NCI-H2171 (cell line): ENCODE measurements at regions not wholly inside any gene's neighbourhood (a gene's known extent, or its start where the extent isn't known, plus 50 kb on each side); places are given as distances from the start of the nearest gene placed in this dataset.
"Not testable (repeated sequence)": the region's sequence is repeated elsewhere in the genome, so short reads cannot be mapped to it uniquely, and the experiment has no call there.

ENCODE experiments used
- DNase-seq: peaks from one replicate; lab custom pipeline; 2025; lab: John Stamatoyannopoulos, UW

DNA sequence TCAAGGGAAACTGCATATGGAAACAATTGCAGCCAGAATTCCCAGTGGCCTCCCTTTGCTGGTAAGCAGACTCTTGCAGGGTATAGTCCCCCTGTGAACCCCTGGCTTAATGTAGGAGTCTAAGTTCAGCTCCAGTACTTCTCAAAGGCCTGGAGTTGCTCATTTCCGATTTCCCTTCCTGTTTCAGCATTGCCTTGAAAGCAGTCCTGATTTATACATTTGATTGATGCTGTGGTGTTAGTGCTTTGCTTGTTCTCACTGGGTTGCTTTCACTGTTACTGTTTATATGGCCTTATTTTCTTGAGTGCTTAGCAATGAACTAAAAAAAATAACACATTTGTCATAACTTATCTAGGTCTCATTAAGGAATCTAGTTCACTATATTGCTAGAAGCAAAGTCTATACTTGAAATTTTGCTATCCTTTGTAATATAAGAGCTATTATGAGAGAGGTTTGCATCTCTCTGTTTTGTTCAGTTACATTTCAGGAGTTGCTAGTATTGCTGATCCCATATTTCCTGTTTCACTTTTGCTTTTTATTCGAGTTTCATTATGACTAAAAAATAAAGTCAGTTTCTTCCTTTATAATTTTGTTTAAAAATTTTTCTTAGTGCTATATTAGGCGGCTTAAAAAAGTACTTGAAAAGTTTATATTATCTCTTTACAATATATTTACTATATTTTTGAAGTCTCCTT, 122.4 kb upstream of the NMUR2 start:
- DNase-seq = no peak

DNA sequence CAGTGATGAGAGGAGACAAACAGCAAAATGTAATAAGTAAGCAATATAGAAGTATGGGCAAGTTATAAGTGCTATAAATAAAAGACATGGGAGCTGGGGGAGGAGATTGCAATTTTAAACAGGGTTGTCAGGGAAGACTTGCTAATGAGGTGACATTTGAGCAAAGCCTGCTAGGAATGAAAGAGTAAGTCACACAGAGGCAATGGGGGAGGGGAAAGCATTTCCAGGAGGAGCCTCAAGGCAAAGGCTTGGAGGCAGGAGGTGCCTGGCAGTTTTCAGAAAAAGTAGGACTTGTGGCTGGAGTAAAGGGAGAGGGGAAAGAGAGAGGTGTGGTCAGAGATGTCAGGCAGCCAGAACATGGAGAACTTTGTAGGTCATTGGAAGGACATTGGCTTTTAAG, 124.4 kb upstream of the NMUR2 start:
- no peak for DNase-seq

DNA sequence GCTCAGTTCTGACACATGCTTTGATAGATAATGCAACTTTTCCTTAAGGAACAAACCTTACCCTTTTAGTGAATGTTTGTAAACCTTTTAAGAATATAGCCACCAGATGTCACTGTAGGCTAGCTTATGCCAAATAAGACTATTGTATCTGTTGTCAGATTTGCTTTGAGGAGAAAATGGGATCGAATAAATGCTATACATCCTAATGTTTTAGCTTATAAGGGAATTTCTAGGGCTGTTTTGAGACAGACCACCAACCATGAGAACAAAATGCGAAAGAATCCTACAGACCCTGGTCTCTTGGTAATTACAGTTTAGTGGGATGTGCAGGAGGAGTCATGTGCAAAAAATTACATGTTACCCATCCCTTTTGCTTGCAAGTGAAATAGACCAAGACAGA, 127.6 kb upstream of the NMUR2 start:
- DNase-seq = peak; percentile 34

DNA sequence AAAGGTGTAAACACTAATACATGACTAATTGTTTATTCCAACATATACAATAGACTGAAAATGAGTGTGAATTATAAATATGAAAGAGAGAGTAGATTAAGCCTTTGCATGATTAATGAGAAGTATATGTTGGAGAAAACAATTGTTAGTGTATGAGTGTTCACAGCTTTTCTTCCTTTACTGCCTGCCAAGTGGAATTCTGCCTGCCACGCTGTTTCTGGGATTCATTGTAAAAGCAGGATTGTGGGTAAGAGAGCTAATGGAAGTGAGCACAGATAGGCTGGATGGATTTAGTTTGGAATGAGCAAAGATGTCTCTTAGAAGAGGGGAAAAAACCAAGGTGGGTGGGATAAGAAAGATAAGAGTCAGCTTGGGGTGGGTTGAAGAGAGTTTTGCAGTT, 129.6 kb upstream of the NMUR2 start:
- DNase-seq = no peak

DNA sequence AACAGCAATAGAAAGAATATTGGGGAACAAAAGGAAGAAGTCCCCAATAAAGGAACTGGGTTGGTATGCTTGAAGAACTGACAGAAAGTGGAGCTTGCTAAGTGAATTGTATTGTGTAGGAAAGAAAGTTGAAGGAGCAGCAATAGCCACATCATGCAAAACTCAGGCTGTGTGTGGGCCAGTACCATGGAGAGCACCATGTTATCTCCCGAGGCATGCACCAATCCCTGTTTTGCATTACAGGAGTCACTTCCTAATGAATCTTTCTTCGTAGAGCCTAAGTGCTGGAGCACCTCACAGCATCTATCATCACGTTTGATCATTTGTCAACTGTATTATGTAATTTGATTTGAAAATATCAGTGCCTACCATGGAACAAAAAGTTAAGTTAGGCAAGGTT, 137.7 kb upstream of the NMUR2 start:
- no peak for DNase-seq

DNA sequence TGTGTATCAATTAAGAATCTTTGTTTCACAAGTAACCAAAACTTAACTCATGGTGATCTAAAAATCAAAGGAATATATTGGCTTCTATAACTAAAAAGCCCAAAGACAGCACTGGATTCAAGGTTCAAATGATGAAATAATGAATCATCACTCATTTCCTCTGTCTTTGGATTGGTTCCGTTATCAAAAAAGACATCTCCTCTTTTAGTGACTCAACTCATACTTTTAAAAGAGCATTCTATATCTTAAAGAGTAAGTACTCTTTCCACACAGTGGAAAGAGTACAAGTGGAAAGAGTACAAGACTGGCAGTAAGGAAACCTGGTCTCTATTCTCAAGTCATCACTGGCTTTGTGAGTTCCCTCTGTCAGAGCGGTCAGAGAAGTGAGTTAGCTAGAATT, 141.4 kb upstream of the NMUR2 start:
- no peak for DNase-seq

DNA sequence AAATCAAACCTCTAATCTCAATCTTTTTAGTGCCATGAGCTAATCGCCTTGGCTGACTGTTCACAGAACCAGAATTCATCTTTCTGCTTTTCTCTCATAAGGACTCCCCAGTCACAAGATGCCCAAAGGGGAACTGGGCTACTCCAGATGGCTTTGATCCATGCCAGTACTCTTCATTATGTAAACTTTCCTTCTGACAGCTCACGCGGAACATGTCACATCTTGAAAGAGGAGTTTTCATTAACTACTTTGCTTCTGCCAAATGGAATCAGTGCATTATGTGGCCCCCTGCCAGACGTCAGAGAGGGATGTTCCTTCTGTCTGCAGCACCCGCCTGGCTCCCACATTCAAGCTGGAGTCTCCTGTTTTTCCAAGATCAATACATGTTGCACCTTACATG, 142.1 kb upstream of the NMUR2 start:
- peak; percentile 45 for DNase-seq

DNA sequence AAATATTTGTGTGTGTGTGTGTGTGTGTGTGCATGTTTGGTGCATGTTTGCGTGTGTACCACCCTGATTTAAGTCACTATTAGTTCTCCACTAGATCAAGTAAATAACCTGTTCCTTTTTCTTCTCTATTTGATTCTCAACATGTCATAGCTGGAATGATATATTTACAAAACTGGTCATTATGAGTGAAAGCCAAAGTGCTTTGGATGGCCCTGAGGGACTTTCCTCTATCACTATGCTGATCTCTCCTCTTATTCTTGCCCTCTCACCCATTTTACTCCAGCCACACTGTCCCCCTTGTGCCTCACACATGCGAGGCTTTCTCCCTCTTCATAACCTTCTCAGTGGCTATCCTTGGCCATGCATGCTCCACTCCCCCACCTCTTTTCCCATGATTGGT, 144.6 kb upstream of the NMUR2 start:
- no peak for DNase-seq

DNA sequence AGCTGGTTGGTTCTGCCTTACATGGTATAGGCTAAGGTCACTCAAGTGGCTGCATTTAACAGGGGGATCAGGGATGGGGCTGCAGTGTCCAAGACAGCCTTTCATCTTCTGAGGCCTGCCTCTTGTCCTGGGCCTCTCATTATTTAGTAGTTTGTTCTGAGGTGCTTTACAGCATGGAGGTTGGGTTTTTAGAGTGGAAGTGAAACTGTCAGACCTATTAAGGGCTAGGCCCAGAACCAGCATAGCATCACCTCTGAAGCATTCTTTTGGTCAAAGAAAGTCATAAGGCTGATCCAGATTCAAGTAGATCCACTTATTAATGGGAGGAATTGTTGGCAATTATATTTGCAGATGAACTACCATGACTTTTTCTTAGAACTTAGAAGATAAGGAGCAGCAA, 146.0 kb upstream of the NMUR2 start:
- DNase-seq = no peak

DNA sequence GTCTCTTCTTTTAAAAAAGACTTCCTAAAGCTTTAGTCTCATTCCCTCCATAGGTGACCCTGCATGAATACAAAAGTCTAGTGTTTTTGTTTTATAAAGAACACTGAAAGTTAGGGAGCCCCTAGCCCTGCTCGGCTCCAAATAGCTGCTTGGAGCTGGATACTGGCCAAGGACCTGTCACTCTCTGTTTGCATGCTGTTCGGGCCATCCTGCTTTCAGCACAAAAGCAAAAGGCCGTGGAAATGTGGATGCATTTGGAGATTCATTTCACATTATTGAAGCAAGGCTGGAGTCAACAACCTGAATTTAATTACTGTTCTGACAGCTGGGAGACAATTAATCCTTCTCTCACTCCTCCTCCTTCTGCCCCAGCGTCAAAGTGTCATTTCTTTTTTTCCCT, 151.7 kb upstream of the NMUR2 start:
- peak; percentile 67 for DNase-seq

DNA sequence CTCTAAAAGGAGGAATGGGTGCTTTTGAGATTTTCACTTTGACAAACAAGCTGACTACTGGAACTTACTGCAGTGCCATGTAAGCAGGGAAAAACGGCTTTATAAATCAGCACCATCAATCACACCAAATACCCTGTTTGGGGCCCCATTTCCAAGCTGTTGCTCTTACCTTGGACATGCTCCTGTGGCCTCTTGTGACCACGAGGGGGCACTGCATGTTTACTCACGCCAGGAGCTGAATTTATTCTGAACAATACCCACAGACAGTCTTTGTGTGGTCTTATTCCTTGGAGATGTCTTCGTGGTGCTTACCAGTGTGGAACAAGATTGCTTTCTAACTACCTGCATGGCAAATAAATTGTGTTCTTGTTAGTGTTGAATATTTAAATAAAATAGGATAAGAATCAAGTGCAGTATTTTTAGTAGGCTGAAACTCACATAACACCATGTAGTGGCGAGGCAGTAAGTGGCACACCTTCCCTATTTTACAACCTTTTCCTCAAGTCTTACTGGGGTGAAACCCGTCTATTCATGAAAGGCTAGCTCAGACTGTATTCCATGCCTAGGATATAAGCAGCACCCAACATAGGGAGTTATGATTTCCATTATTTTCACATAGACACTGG, 155.5 kb upstream of the NMUR2 start:
- no peak for DNase-seq

DNA sequence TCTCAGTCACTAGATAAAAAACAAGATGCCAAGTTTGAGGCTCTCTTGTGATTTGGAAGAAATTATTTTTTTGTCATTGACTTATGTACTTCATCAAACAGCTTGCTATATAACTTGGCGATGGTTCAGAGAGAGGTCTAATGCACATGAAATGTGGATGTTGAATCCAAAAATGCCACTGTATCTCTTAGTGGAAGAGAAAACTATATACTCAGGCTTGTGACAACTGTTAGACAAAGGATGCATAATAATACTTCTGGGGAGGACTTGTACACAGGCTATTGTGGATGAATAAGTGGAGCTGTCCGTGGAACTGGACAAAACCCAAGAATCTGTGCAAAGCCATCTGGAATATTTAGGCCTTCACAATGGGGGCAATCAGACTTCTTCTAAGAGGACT, 162.9 kb upstream of the NMUR2 start:
- no peak for DNase-seq

DNA sequence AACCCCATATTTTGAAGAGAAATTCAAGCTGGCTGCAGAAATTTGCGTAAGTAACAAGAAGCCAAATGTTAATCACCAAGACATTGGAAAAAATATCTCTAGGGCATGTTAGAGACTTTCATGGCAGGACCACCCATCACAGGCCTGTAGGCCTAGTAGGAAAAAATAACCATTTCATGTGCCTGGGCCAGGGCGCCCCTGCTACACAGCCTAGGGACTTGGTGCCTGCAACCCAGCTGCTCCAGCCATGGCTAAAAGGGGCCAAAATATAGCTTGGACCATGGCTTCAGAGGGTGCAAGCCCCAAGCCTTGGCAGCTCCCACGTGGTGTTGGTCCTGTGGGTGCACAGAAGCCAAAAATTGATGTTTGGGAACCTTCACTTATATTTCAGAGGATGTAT, 167.7 kb upstream of the NMUR2 start:
- DNase-seq = no peak

DNA sequence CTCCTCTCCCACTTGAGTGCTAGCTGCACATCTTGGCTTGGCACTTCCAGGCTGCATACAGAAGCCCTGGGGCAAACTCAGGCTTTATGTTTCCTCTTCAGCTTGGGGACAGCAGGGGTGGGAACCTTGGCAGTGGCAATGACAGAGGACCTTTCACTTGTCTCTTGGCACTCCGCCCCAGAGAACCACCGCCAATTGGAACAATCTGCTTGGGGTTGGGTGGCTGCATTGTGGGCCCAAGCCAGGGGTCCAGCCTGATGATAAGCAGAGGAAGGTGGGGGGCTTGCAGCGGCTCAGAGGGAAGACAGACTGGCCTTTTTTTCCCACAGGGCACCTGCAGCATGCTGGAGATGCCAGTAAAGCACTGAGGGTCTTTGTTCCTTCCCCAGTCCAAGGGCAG, 179.0 kb upstream of the NMUR2 start:
- no peak for DNase-seq

DNA sequence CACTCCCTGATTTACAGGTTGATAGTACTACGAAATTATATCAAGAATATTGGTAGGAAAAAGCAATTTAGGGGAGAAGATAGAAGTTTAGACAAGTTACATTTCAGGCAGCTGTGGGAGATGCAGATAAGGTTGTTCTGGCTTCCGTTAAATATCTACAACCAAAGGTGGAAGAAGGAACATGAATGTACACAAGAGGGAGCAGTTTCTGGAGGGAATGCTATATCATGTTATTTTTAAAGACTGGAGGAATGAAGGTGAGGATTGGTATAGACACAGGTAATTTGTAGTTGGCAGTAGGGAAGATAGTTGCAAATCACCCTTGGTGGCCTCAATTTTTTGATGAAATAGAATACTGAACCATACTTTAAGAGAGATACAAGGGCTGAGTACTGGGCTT, 187.3 kb upstream of the NMUR2 start:
- no peak for DNase-seq

DNA sequence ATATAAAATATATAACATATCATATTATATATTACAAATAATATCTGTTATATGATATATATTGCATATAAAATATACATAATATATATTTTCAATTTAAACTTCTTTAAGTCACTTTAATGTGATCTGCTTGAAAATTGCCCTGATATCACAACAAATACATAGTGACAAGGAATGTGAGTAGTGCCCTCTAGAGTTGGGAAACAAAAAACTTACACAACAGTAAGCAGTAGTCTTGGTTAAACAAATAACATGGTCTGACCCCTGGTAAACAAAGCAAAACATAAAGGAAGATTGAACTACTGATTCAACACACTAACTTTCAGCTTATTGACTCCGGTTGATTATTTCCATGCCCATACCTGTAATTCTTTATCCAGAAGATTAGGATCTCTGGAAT, 188.3 kb upstream of the NMUR2 start:
- no peak for DNase-seq

DNA sequence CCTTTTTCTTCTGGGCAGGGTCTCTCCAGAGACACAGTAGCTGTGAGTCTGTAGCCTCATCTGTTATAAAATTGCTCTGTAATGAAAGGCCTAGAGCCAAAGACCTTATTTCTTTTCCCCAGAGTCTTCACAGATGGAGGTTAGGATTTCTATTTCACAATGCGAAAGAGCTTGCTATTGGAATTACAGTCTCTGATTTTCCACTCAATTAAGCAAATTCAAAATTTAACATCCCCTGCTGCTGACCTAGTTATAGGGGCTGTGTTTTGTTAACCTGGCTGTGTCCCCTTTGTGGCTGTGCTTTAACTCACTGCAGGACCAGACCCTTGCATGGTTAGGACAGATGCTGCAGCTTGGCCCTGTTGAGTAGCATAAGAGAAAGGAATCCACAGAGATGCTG, 190.3 kb upstream of the NMUR2 start:
- peak; percentile 37 for DNase-seq

DNA sequence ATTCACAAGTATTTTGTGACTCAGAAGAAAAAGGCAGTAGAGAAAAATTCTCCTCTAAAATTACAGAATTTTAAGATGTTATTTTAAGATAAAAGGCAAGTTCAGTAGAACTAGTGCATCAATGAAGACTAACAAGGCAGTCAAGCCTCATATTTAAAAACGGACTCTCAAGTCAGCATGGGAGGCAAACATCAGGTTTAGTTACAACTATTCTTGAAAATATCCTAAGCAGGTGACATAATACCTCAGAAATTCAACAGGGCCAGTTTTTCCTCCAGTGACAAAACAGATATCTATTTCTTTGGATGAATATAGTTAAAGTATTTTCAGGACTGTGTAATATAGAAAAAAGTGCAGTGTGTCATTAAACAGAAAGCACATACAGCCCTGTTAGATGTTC, 194.0 kb upstream of the NMUR2 start:
- DNase-seq = no peak

DNA sequence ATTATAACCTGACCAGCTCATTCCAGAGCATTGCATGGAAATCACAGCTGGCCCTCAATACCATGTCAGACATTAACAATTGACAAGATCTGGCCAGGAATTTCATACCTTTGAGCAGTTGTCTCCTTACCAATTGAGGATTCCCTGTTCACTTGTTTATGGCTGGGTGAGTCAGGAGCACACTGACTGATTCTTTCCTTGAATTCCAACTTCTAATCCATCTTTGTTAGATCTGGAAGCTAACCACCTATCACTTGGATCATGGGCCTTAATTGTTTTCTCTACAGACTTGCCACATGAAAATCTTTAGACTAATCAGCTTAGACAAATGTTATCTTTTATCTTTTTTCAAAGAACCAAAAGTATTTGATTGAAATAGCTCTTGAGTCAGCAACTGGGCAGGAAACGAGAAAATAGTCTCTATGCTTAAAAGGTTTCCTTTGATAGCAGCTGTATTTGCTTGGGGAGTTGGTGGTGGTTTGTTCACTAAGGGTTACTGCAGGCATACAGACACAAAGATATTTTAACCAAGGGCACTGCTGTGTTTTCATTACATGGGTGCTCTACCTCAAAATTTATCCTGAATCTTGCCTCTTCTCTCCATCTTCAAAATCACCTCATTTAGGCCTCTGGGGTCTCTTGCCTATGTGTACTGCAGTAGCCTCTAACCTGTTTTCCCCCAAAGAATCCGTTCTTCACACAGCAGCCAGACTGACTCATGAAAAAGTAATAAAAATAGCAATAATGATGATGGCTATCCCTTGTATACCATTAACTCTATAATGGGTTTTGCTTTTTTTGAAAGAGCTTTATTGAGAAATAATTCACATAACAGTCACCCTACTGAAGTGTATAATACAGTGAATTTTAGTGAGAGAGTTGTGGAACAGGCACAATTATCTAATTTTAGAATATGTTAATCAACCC, 197.0 kb upstream of the NMUR2 start:
- DNase-seq = no peak

DNA sequence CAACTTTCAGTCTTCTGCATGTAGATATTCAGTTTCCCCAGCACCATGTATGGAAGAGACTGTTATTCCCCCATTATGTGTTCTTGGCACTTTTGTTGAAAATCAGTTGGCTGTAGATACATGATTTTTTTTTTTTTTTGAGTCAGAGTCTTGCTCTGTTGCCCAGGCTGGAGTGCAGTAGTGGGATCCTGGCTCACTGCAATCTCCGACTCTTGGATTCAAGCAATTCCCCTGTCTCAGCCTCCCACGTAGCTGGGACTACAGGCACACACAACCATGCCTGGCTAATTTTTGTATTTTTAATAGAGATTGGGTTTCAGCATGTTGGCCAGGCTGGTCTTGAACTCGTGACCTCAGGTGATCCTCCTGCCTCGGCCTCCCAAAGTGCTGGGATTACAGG, 201.0 kb upstream of the NMUR2 start:
- not testable (repeated sequence) for DNase-seq

DNA sequence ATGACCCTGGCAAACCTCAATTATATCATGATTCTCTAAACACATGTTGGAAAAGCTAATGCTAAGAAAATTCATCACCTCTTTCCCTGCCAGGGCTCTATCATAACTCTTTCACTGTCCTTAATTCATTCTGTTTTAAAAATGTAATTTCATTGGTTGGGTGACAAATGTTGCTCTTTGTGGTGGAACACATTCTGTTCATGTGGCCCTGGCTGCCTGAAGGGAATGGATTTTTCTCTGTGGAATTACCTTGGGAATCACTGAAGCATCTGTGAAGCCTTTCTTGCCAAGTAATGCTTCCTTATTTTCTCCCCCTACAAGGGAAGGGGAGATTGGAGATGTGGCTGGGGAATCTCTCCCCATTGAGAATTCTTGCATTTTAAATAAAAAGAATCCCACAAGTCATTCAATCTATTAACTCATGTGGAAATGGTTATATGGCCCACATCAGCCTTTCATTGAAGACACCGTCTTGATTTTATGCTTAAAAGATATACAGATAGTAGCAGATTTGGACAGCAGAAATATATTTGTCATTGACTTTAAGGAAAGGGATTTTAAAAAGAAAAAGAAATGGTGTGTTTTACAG, 201.8 kb upstream of the NMUR2 start:
- no peak for DNase-seq

DNA sequence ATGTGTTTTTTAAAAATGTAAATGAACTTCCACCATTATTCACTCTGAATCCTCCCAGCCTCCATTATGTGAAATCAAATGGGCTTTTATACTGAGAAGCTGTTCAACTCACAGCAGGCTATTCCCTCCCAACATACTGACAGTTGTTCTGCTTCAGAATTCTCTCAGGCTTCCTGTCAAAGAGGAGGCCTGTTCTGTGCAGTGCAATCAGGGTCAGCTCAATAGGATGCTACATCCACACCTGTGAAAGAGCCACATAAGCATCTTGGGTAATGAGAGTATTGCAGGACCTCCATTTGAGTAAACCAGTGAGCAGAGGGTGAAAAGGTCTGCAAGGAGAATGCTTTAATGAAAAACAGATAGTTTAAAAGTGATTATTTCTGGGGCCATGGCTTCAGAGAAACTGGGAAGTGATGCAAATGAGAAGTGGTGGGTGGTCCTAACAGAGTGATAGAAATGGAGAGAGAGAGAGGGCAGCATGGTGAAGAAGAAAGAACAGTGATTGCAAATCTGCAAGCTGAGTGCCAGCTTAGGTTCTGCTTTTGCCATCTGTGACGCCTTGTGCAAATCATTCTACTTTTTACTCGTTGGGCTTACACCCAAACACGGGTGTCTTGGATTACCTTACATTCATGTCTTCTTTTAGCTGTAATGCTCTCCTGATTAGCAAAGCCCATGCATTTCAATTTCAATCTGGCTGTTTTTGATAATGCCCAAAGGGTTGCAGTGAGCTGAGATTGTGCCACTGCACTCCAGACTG, 202.5 kb upstream of the NMUR2 start:
- DNase-seq = no peak
